Uterus (tissue), 3 donors: ENCODE measurements at regions not wholly inside any gene's neighbourhood (a gene's known extent, or its start where the extent isn't known, plus 50 kb on each side); places are given as distances from the start of the nearest gene placed in this dataset.

Experiments used
- DNase-seq, 2 donors: peaks; one replicate each; pipeline ENCODE4 v3.0.0-alpha.2; 2019 to 2020
- H3K27ac ChIP-seq, 2 donors: fragments of 200-600 bp; sonication (generic); 1 replicate in 1 of 2; 2 replicates in 1 of 2; pipeline ENCODE4 v1.5.1; 2016 to 2018
- H3K27me3 ChIP-seq, 2 donors: fragments of 200-600 bp; sonication (generic); one replicate each; pipeline ENCODE4 v1.5.1; 2018 to 2019; ENCODE audit warnings: control low read depth in 1 of 2
- H3K36me3 ChIP-seq, 2 donors: fragments of 200-600 bp; sonication (generic); one replicate each; pipeline ENCODE4 v1.5.1; 2019; ENCODE audit warnings: control low read depth in 1 of 2
- H3K4me1 ChIP-seq, 2 donors: fragments of 200-600 bp; sonication (generic); one replicate each; pipeline ENCODE4 v1.5.1; 2018 to 2019; ENCODE audit warnings: control low read depth in 1 of 2
- H3K4me3 ChIP-seq, 2 donors: fragments of 200-600 bp; sonication (generic); 1 replicate in 1 of 2; 2 replicates in 1 of 2; pipeline ENCODE4 v1.5.1; 2018 to 2019; ENCODE audit warnings: mild to moderate bottlenecking in 1 of 2
- H3K9me3 ChIP-seq, 2 donors: fragments of 200-600 bp; sonication (generic); one replicate each; pipeline ENCODE4 v1.5.1; 2019; ENCODE audit warnings: control low read depth in 1 of 2
- CTCF ChIP-seq, 4 experiments: fragments of 200-600 bp in 2 of 4; fragments of 450-650 bp in 2 of 4; sonication (generic) in 2 of 4; IDR thresholded peaks; one replicate each; pipeline ENCODE4 v1.5.1; 2016 to 2019; ENCODE audit warnings: antibody characterized with exemption in 4 of 4, mild to moderate bottlenecking in 2 of 4, moderate library complexity in 1 of 4
- POLR2A ChIP-seq, 2 donors: fragments of 450-650 bp; IDR thresholded peaks; one replicate each; pipeline ENCODE4 v1.6.1; 2016; ENCODE audit warnings: antibody characterized with exemption in 2 of 2, mild to moderate bottlenecking in 1 of 2, moderate library complexity in 1 of 2
- intact Hi-C: fragments of 100-400 bp; cut with DNase I; formaldehyde crosslinking; loops from one replicate; pipeline ENCODE4 v1.15.1; 2023; ENCODE audit warnings: low total_unique reads
- donor health status: DM: yes; HTN: yes; CAD: no.

GRCh38 chr11:96960926-96961325 is 571.1 kb downstream of the JRKL start:
- Histone ChIP-seq H3K4me1 (no peaks in the 10 kb centered on the region), H3K27ac (no peak overlapping the region), H3K36me3 (no peaks in the 10 kb centered on the region), H3K9me3 (no peaks in the 10 kb centered on the region), H3K4me3 (no peak overlapping the region), H3K27me3 (no peaks in the 10 kb centered on the region)
- TF ChIP-seq POLR2A (IDR thresholded peaks at IDR 0.05) (no peak), CTCF (IDR thresholded peaks at IDR 0.05) (no peak)
- intact Hi-C loops: no loop called here
- DNase-seq: no peak

- no peaks in the 10 kb centered on the region for H3K27me3 ChIP-seq
- no peak for TF ChIP-seq CTCF (IDR thresholded peaks at IDR 0.05)
- TF ChIP-seq POLR2A (IDR thresholded peaks at IDR 0.05): no peak
- H3K9me3 ChIP-seq: no peaks in the 10 kb centered on the region
- DNase-seq: no peak
- intact Hi-C loops: no loop called here
- H3K36me3 ChIP-seq: no peaks in the 10 kb centered on the region
- no peak overlapping the region for H3K27ac ChIP-seq
- H3K4me3 ChIP-seq: no peak overlapping the region
- no peaks in the 10 kb centered on the region for H3K4me1 ChIP-seq
Observed at GRCh38 chr11:96961931-96962330, 572.1 kb downstream of the JRKL start.

GRCh38 chr11:96963375-96963774 is 573.6 kb downstream of the JRKL start:
- Histone ChIP-seq H3K27me3 (no peaks in the 10 kb centered on the region), H3K4me3 (no peak overlapping the region), H3K9me3 (no peaks in the 10 kb centered on the region), H3K4me1 (no peaks in the 10 kb centered on the region), H3K27ac (no peak overlapping the region), H3K36me3 (no peaks in the 10 kb centered on the region)
- TF ChIP-seq POLR2A (IDR thresholded peaks at IDR 0.05) (no peak), CTCF (IDR thresholded peaks at IDR 0.05) (no peak)
- no peak for DNase-seq
- intact Hi-C loops: no loop called here

GRCh38 chr11:96964661-96965060 is 574.8 kb downstream of the JRKL start:
- no peaks in the 10 kb centered on the region for H3K4me1 ChIP-seq
- no peaks in the 10 kb centered on the region for H3K9me3 ChIP-seq
- TF ChIP-seq POLR2A (IDR thresholded peaks at IDR 0.05) (no peak), CTCF (IDR thresholded peaks at IDR 0.05) (no peak)
- DNase-seq: no peak
- no peak overlapping the region for H3K4me3 ChIP-seq
- no peaks in the 10 kb centered on the region for H3K27me3 ChIP-seq
- intact Hi-C loops: no loop called here
- H3K36me3 ChIP-seq: no peaks in the 10 kb centered on the region
- no peak overlapping the region for H3K27ac ChIP-seq

GRCh38 chr11:96967616-96968015 is 577.8 kb downstream of the JRKL start:
- H3K9me3 ChIP-seq: no peaks in the 10 kb centered on the region
- H3K4me3 ChIP-seq: no peak overlapping the region
- intact Hi-C loops: no loop called here
- no peaks in the 10 kb centered on the region for H3K27me3 ChIP-seq
- H3K36me3 ChIP-seq: no peaks in the 10 kb centered on the region
- no peak for TF ChIP-seq POLR2A (IDR thresholded peaks at IDR 0.05)
- H3K4me1 ChIP-seq: no peaks in the 10 kb centered on the region
- no peak overlapping the region for H3K27ac ChIP-seq
- DNase-seq: no peak

- no peak overlapping the region for H3K27ac ChIP-seq
- TF ChIP-seq CTCF (IDR thresholded peaks at IDR 0.05) (no peak), POLR2A (IDR thresholded peaks at IDR 0.05) (no peak)
- H3K27me3 ChIP-seq: no peaks in the 10 kb centered on the region
- H3K4me1 ChIP-seq: no peaks in the 10 kb centered on the region
- H3K36me3 ChIP-seq: no peaks in the 10 kb centered on the region
- intact Hi-C loops: no loop called here
- H3K4me3 ChIP-seq: no peak overlapping the region
- DNase-seq: no peak
- no peaks in the 10 kb centered on the region for H3K9me3 ChIP-seq
Observed at GRCh38 chr11:96969251-96969650, 579.4 kb downstream of the JRKL start.
